WTC11 (cell line): ENCODE measurements at regions not wholly inside any gene's neighbourhood (a gene's known extent, or its start where the extent isn't known, plus 50 kb on each side); places are given as distances from the start of the nearest gene placed in this dataset.

Experiments
- FOXP1 ChIP-seq: sonication (generic); formaldehyde crosslinking; IDR thresholded peaks from 2 replicates; pipeline ENCODE4 v1.8.0; 2022; ENCODE audit warnings: missing genetic modification reagents, mild to moderate bottlenecking, moderate library complexity, borderline replicate concordance
- JAZF1 ChIP-seq: fragments of 250-450 bp; sonication (Bioruptor Pico); IDR thresholded peaks from 2 replicates; pipeline ENCODE4 v1.9.0; 2021; ENCODE audit warnings: moderate library complexity, mild to moderate bottlenecking, inconsistent platforms
- NFE2L1 ChIP-seq: sonication (generic); formaldehyde crosslinking; IDR thresholded peaks from 2 replicates; pipeline ENCODE4 v1.8.1; 2023; ENCODE audit warnings: missing genetic modification reagents
- NFYB ChIP-seq: sonication (generic); formaldehyde crosslinking; conservative IDR thresholded peaks from 2 replicates; pipeline ENCODE4 v1.8.0; 2022; ENCODE audit warnings: low read depth, missing genetic modification reagents
- SMAD3 ChIP-seq: sonication (generic); formaldehyde crosslinking; IDR thresholded peaks from 2 replicates; pipeline ENCODE4 v1.8.0; 2022; ENCODE audit warnings: missing genetic modification reagents, mild to moderate bottlenecking, borderline replicate concordance
- SP1 ChIP-seq: sonication (generic); formaldehyde crosslinking; conservative IDR thresholded peaks from 2 replicates; pipeline ENCODE4 v1.8.1; 2022; ENCODE audit warnings: missing genetic modification reagents
- USF2 ChIP-seq: sonication (generic); formaldehyde crosslinking; IDR thresholded peaks from 2 replicates; pipeline ENCODE4 v1.8.1; 2023; ENCODE audit warnings: mild to moderate bottlenecking, missing genetic modification reagents, moderate library complexity
- ZNF512 ChIP-seq: sonication (generic); formaldehyde crosslinking; IDR thresholded peaks from 2 replicates; pipeline ENCODE4 v1.8.1; 2022; ENCODE audit warnings: missing genetic modification reagents, borderline replicate concordance
- TF ChIP-seq, protein P1 (sequence below): fragments of 200-600 bp; IDR thresholded peaks from 2 replicates; pipeline ENCODE4 v1.8.0; 2022; ENCODE audit warnings: antibody characterized with exemption
- TF ChIP-seq, protein P2 (sequence below): sonication (generic); formaldehyde crosslinking; IDR thresholded peaks from 2 replicates; pipeline ENCODE4 v1.8.1; 2023; ENCODE audit warnings: mild to moderate bottlenecking, missing genetic modification reagents
- TF ChIP-seq, protein P3 (sequence below): sonication (generic); formaldehyde crosslinking; IDR thresholded peaks from 2 replicates; pipeline ENCODE4 v1.8.1; 2023; ENCODE audit warnings: mild to moderate bottlenecking, missing genetic modification reagents, moderate library complexity
- TF ChIP-seq, protein P4 (sequence below): sonication (generic); formaldehyde crosslinking; IDR thresholded peaks from 2 replicates; pipeline ENCODE4 v1.8.0; 2022; ENCODE audit warnings: mild to moderate bottlenecking, missing genetic modification reagents
- TF ChIP-seq, protein P5 (sequence below): sonication (generic); formaldehyde crosslinking; IDR thresholded peaks from 2 replicates; pipeline ENCODE4 v1.8.1; 2022; ENCODE audit warnings: low read depth, mild to moderate bottlenecking, moderate library complexity, missing genetic modification reagents, borderline replicate concordance

DNA sequence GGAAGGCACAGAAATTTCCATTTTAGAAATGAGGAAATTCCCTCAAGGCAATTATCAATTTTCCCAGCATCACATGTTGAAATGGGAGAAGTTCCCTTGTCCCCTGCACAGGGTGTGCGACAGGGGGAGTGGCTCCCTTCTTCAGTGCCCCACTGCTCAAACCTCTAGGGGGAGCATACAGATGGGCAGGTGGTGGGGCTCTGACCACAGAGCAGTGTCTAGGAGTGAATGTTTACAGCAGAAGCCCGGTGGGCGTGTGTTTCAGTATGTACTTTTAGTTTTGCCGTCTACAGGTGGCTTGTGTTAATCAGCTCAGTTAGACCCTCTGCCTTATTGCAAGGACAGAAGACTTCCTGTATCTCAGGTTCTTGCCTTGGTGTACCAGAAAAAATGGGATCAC lies 493.7 kb upstream of the PLXNA2 start:
- TF ChIP-seq SMAD3 (CRISPR knock-in tag) (no peak), FOXP1 (CRISPR knock-in tag) (no peak), JAZF1 (no peak), ZNF512 (CRISPR knock-in tag) (no peak), SP1 (no peak), NFE2L1 (CRISPR knock-in tag) (no peak), NFYB (CRISPR knock-in tag) (no peak), USF2 (CRISPR knock-in tag) (no peak)
- TF ChIP-seq, protein P1, sequence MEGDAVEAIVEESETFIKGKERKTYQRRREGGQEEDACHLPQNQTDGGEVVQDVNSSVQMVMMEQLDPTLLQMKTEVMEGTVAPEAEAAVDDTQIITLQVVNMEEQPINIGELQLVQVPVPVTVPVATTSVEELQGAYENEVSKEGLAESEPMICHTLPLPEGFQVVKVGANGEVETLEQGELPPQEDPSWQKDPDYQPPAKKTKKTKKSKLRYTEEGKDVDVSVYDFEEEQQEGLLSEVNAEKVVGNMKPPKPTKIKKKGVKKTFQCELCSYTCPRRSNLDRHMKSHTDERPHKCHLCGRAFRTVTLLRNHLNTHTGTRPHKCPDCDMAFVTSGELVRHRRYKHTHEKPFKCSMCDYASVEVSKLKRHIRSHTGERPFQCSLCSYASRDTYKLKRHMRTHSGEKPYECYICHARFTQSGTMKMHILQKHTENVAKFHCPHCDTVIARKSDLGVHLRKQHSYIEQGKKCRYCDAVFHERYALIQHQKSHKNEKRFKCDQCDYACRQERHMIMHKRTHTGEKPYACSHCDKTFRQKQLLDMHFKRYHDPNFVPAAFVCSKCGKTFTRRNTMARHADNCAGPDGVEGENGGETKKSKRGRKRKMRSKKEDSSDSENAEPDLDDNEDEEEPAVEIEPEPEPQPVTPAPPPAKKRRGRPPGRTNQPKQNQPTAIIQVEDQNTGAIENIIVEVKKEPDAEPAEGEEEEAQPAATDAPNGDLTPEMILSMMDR: no peak
- TF ChIP-seq, protein P2, sequence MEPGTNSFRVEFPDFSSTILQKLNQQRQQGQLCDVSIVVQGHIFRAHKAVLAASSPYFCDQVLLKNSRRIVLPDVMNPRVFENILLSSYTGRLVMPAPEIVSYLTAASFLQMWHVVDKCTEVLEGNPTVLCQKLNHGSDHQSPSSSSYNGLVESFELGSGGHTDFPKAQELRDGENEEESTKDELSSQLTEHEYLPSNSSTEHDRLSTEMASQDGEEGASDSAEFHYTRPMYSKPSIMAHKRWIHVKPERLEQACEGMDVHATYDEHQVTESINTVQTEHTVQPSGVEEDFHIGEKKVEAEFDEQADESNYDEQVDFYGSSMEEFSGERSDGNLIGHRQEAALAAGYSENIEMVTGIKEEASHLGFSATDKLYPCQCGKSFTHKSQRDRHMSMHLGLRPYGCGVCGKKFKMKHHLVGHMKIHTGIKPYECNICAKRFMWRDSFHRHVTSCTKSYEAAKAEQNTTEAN (CRISPR knock-in tag): no peak
- TF ChIP-seq, protein P3, sequence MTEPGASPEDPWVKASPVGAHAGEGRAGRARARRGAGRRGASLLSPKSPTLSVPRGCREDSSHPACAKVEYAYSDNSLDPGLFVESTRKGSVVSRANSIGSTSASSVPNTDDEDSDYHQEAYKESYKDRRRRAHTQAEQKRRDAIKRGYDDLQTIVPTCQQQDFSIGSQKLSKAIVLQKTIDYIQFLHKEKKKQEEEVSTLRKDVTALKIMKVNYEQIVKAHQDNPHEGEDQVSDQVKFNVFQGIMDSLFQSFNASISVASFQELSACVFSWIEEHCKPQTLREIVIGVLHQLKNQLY (CRISPR knock-in tag): no peak
- TF ChIP-seq, protein P4, sequence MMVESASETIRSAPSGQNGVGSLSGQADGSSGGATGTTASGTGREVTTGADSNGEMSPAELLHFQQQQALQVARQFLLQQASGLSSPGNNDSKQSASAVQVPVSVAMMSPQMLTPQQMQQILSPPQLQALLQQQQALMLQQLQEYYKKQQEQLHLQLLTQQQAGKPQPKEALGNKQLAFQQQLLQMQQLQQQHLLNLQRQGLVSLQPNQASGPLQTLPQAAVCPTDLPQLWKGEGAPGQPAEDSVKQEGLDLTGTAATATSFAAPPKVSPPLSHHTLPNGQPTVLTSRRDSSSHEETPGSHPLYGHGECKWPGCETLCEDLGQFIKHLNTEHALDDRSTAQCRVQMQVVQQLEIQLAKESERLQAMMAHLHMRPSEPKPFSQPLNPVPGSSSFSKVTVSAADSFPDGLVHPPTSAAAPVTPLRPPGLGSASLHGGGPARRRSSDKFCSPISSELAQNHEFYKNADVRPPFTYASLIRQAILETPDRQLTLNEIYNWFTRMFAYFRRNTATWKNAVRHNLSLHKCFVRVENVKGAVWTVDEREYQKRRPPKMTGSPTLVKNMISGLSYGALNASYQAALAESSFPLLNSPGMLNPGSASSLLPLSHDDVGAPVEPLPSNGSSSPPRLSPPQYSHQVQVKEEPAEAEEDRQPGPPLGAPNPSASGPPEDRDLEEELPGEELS (CRISPR knock-in tag): no peak
- TF ChIP-seq, protein P5, sequence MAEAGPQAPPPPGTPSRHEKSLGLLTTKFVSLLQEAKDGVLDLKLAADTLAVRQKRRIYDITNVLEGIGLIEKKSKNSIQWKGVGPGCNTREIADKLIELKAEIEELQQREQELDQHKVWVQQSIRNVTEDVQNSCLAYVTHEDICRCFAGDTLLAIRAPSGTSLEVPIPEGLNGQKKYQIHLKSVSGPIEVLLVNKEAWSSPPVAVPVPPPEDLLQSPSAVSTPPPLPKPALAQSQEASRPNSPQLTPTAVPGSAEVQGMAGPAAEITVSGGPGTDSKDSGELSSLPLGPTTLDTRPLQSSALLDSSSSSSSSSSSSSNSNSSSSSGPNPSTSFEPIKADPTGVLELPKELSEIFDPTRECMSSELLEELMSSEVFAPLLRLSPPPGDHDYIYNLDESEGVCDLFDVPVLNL (CRISPR knock-in tag): no peak
